Smooth muscle cell (in vitro differentiated cells): ENCODE measurements at regions not wholly inside any gene's neighbourhood (a gene's known extent, or its start where the extent isn't known, plus 50 kb on each side); places are given as distances from the start of the nearest gene placed in this dataset.

Experiments
- DNase-seq: peaks from one replicate; lab custom pipeline; 2025; ENCODE audit not compliant: unreplicated experiment; lab: John Stamatoyannopoulos, UW
- H2AFZ ChIP-seq: fragments of 200-600 bp; sonication (generic); 2 replicates; pipeline ENCODE4 v1.6.0; 2016; ENCODE audit warnings: antibody characterized with exemption, low read depth, mild to moderate bottlenecking
- H3F3A ChIP-seq: fragments of 200-600 bp; sonication (generic); 2 replicates; pipeline ENCODE4 v1.6.0; 2017; ENCODE audit warnings: antibody characterized with exemption, low read depth
- H3K27ac ChIP-seq: fragments of 200-600 bp; sonication (generic); 2 replicates; pipeline ENCODE4 v1.5.1; 2016; ENCODE audit warnings: low read depth, mild to moderate bottlenecking
- H3K27me3 ChIP-seq: fragments of 200-600 bp; sonication (generic); 2 replicates; pipeline ENCODE4 v1.6.1; 2016; ENCODE audit warnings: low read depth, mild to moderate bottlenecking
- H3K36me3 ChIP-seq: fragments of 200-600 bp; sonication (generic); 2 replicates; pipeline ENCODE4 v1.5.1; 2016; ENCODE audit warnings: low read depth
- H3K4me1 ChIP-seq: fragments of 200-600 bp; sonication (generic); 2 replicates; pipeline ENCODE4 v1.5.1; 2016; ENCODE audit warnings: low read depth
- H3K4me2 ChIP-seq: fragments of 200-600 bp; sonication (generic); 2 replicates; pipeline ENCODE4 v1.6.0; 2016; ENCODE audit warnings: mild to moderate bottlenecking
- H3K4me3 ChIP-seq: fragments of 200-600 bp; sonication (generic); 2 replicates; pipeline ENCODE4 v1.5.1; 2016; ENCODE audit warnings: mild to moderate bottlenecking
- H3K79me2 ChIP-seq: fragments of 200-600 bp; sonication (generic); 2 replicates; pipeline ENCODE4 v1.6.0; 2016; ENCODE audit warnings: low read depth, mild to moderate bottlenecking
- H3K9ac ChIP-seq: fragments of 200-600 bp; sonication (generic); 2 replicates; pipeline ENCODE4 v1.6.0; 2016; ENCODE audit warnings: low read depth
- H3K9me3 ChIP-seq: fragments of 200-600 bp; sonication (generic); replicated peaks from 2 replicates; pipeline ENCODE4 v1.5.1; 2016; ENCODE audit warnings: low read depth
- H4K20me1 ChIP-seq: fragments of 200-600 bp; sonication (generic); 2 replicates; pipeline ENCODE4 v1.6.0; 2016; ENCODE audit warnings: low read depth
- CTCF ChIP-seq: fragments of 200-600 bp; sonication (generic); IDR thresholded peaks from 2 replicates; pipeline ENCODE4 v1.5.1; 2017; ENCODE audit warnings: borderline replicate concordance, mild to moderate bottlenecking, antibody characterized with exemption; ENCODE audit not compliant: insufficient read depth, poor library complexity, severe bottlenecking
- WGBS: methylation state at CpG from one replicate; pipeline ENCODE4 v1.1.7; 2016; ENCODE audit warnings: low lambda C conversion rate; 5-methylcytosine and 5-hydroxymethylcytosine counted together

- no peak overlapping the region for H3K4me2 ChIP-seq
- H3K4me3 ChIP-seq, result no peak overlapping the region
Measured at GRCh38 chr12:9392842-9393241, 184.6 kb upstream of the PZP start.

DNA sequence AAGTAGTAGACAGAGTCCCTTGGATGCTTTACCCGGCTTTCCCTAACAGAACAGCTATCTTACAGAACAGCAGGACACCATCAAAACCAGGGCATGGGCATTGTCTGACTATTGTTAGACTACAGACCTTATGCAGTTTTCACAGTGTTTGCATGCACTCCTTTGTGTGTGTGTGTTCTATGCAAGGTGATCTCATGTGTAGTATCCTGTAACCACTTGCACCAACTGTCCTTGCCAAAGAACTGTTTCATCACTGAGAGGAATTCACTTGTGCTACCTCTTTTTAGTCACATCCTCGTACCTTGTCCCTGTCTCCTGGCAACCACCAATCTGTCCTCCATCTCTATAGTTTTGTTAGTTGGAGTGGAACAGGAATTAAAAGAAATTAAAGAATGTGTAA is 183.6 kb upstream of the PZP start:
- WGBS, result 69% methylated on average over 2 of the region's 2 CpGs
- no peaks in the 10 kb centered on the region for H3F3A ChIP-seq
- no peaks in the 10 kb centered on the region for H3K27me3 ChIP-seq
- no peak for TF ChIP-seq CTCF
- H3K36me3 ChIP-seq, result no peaks in the 10 kb centered on the region
- H3K27ac ChIP-seq, result no peak overlapping the region
- H2AFZ ChIP-seq, result no peak overlapping the region
- H3K4me1 ChIP-seq, result no peaks in the 10 kb centered on the region
- no peak overlapping the region for H3K4me3 ChIP-seq
- H4K20me1 ChIP-seq, result no peaks in the 10 kb centered on the region
- no peaks in the 10 kb centered on the region for H3K9me3 ChIP-seq
- H3K9ac ChIP-seq, result no peak overlapping the region
- no peak overlapping the region for H3K4me2 ChIP-seq
- no peak for DNase-seq
- H3K79me2 ChIP-seq, result no peaks in the 10 kb centered on the region

More at GRCh38 chr12:9392842-9393241, 184.6 kb upstream of the PZP start:
- no peak for TF ChIP-seq CTCF
- no peaks in the 10 kb centered on the region for H3K27me3 ChIP-seq
- H4K20me1 ChIP-seq, result no peaks in the 10 kb centered on the region
- H3K36me3 ChIP-seq, result no peaks in the 10 kb centered on the region
- no peaks in the 10 kb centered on the region for H3K79me2 ChIP-seq
- DNase-seq, result no peak
- no peaks in the 10 kb centered on the region for H3K9me3 ChIP-seq
- WGBS, result 100% methylated on average over 1 of the region's 1 CpG
- H3K9ac ChIP-seq, result no peak overlapping the region
- H3F3A ChIP-seq, result no peaks in the 10 kb centered on the region
- no peak overlapping the region for H3K27ac ChIP-seq
- H2AFZ ChIP-seq, result no peak overlapping the region
- H3K4me1 ChIP-seq, result no peaks in the 10 kb centered on the region

- Histone ChIP-seq H3K4me2 (no peak overlapping the region), H3K9ac (no peak overlapping the region), H3F3A (no peaks in the 10 kb centered on the region), H3K36me3 (no peaks in the 10 kb centered on the region), H3K27ac (no peak overlapping the region), H3K79me2 (no peaks in the 10 kb centered on the region), H4K20me1 (no peaks in the 10 kb centered on the region), H2AFZ (no peak overlapping the region), H3K4me3 (no peak overlapping the region), H3K27me3 (no peaks in the 10 kb centered on the region), H3K4me1 (no peaks in the 10 kb centered on the region), H3K9me3 (no peaks in the 10 kb centered on the region)
- TF ChIP-seq CTCF, result no peak
- WGBS, result 74% methylated on average over 3 of the region's 3 CpGs
- DNase-seq, result no peak
Measured at GRCh38 chr12:9390761-9391160, 182.6 kb upstream of the PZP start.

DNA sequence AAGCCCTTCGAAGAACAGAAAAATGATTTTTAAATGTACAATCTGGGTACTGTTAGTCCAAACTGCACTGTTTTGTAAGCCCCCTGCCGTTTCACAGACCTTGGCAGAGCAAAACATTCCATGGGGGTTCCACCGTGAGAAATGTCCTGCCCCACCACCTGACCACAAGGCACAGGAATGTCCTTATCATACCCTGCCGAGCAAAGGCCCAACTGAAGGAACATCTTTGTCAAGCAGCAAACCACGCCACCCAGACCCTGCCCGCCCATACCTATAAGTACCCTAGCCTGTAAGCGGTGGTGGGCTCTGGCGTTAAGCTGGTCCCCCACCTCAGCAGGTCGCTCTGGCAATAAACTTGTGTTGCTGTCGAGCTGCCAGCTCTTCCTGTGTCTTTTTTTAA is 181.6 kb upstream of the PZP start:
- Histone ChIP-seq H4K20me1 (no peaks in the 10 kb centered on the region), H3K27me3 (no peaks in the 10 kb centered on the region), H3F3A (no peaks in the 10 kb centered on the region), H3K79me2 (no peaks in the 10 kb centered on the region), H3K9me3 (no peaks in the 10 kb centered on the region), H3K9ac (no peak overlapping the region), H3K4me3 (no peak overlapping the region), H3K27ac (no peak overlapping the region), H2AFZ (no peak overlapping the region), H3K4me2 (no peak overlapping the region), H3K36me3 (no peaks in the 10 kb centered on the region), H3K4me1 (no peaks in the 10 kb centered on the region)
- TF ChIP-seq CTCF, result no peak
- no peak for DNase-seq
- 86% methylated on average over 10 of the region's 10 CpGs for WGBS
